HG03469 (cell line): ENCODE measurements at regions not wholly inside any gene's neighbourhood (a gene's known extent, or its start where the extent isn't known, plus 50 kb on each side); places are given as distances from the start of the nearest gene placed in this dataset.

Experiments
- ATAC-seq: cut with Tn5 transposase; IDR thresholded peaks from one replicate; pipeline ENCODE4 v1.9.1; 2021; ENCODE audit warnings: mild to moderate bottlenecking, moderate library complexity, moderate number of reproducible peaks; ENCODE audit not compliant: unreplicated experiment

DNA sequence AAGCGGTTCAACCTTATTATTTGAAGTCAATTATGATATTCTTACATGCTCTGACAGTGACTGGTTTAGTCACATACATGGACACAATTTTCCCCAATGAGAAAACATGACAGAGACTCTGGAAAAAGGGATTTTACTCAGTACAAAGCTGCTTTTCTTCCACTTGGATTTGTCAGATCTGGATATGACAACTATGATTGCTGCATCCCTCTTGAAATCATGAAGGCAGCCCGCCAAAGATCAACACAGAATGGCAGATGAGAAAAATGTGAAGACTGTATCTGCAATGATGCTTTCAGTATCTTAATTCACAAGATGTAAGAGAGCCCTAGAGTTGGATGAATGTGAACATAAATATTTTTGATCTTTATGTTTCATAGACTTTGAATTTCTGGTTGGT is 439.6 kb downstream of the CDH8 start:
- no peak for ATAC-seq

DNA sequence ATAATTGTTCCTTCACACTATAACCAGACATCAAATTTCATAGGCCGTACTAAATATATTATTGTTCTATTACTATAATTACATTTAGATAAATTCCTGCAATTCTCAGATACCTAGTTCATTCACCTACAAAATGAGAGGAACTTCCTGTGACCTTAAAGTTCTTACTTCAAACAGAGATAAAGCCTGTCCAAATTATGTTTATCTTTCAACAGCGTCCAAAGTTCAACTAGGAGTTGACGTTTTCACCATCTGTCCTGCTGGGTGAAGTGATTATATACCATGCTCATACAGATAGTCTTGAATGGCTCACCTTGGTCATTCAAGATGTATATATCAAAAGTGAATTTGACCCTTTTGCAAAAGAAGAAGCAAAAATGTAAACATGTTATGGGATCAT is 440.6 kb downstream of the CDH8 start:
- no peak for ATAC-seq

DNA sequence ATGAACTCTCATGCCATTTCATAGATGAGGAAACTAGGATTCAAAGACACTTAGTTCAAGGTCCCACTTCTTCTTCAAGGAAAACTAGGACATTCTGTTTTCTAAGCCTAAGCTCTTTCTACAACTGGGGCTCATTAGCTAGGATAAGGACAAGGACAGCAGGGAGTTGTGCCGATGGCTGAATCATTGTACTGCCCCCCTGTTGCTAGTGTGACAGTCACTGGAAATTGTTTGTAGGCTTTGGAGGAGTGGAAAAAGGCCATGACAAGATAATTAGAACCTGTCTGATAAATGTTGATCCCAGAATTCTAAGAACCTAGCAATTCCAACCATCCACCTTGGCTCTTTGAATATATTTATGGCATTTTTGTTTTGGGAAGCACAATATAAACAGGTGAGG is 445.7 kb downstream of the CDH8 start:
- ATAC-seq: no peak

DNA sequence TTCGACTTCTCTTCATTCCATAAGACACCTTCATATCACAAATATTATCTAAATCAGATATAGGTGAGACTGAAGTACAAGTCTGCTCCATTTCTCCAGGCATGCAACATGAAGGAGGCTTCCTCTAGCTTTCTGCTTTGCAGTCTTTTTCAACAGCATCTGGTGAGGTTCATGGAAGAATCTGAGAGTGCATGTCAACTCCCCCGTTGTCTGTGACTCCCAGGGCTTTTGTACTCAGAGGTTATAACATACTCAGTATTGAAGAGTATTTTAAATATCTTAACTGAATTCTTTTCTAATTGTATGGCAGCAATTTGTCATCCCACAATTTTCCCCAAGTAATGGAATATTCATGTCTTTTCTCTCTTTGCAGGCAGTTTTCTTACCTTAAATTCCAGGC is 448.7 kb downstream of the CDH8 start:
- ATAC-seq: no peak

DNA sequence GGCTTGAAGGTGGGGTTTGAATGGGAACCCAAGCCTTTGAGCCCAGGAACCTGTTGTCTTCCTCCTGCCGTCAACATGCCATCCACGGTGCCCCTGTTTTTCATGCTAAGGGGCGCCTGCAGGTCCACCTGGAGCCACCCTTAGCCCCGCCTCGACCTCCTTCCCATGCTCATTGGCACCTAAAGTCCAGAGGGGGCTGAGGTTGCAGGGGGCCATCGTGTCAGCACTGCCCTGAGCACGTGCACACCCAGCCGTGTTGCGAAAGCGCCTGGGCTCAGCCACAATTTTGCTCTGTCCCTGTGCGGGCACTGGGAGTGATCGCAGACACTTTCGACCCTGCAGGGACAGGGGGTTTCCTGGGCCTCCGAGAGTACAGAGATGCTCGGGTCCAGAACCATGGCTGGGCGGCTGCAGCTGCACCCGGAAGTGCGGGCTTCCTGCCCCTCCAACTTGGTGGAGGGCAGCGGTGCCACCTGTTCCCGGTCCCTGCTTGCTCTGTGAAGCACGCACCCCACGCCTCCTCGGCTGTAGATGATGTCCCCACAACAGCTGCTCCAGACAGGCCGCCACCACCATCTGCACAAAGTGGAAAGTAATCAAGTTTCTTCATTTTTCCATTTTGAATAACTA is 454.7 kb downstream of the CDH8 start:
- ATAC-seq: no peak

DNA sequence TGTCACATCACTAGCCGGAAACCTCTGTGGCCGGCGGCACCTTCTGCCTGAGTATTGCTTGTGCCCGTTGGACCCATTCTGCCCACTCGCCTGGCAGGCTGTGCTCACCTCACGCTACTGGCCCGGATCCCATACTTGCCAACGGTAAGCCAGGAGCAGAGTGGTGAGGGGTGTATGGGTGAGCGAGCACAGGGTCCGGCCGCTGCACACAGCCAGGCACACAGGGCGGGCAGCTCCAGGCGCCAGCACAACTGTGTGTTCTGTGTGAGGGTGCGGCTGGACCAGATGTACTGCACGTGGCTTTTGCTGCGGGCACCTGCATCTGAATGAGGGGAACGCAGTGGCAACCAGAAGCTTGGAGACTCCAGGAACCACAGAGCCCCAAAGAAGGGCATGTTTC is 455.7 kb downstream of the CDH8 start:
- ATAC-seq: no peak

DNA sequence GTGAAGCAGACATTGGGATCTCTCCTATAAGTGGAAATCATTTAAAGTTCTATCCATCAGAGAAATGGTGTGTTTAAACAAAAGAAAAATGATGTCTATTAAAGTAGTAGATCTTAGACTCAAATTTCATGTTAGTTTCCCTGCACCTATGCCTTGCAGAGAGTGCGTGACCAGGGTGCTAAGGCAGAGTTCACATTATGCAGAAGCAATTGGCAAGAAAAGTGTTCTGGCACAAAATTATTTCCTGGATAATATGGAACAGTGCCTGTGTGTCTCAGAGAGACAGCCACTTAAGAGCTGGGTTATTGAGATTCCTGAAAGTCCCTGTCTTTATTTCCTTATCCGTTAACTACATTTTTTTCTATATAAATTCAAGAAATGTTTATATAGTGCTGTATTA is 457.0 kb downstream of the CDH8 start:
- no peak for ATAC-seq

DNA sequence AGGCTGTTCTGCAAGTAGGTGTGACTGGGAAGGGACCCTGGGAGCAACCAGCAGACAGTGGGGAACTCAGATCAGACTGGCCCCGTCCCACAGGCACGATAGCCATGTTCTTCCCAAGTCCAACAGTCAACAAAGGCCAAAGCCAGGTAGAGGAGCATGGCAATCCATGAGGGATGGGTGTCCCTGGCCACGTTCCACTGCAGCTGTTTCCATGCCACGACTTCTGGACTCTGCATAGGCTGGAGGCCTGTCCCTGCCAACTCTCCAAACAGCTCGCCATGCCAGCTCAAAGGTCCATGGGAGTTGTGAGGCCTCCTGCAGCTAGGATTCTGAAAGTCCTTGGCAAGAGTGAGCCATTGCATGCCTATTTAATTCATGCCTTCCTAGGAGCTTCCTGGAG is 459.8 kb downstream of the CDH8 start:
- no peak for ATAC-seq

DNA sequence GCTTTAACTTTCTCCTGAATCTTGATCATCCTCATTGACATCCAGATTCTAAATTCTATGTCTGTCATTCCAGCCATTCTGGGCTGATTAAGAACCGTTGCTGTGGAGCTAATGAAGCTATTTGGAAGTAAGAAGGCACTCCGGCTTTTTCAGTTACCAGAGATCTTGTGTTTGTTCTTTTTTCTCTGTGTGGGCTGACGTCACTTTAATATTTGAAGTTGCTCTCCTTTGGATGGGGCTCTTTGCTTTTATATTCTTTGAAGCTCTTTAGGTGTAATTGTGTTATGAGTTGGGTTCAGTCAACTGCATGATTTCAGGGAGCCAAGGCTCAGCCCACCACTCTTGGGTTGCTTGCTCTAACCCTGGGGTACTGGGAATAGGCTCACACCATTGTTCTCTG is 460.6 kb downstream of the CDH8 start:
- ATAC-seq: no peak

DNA sequence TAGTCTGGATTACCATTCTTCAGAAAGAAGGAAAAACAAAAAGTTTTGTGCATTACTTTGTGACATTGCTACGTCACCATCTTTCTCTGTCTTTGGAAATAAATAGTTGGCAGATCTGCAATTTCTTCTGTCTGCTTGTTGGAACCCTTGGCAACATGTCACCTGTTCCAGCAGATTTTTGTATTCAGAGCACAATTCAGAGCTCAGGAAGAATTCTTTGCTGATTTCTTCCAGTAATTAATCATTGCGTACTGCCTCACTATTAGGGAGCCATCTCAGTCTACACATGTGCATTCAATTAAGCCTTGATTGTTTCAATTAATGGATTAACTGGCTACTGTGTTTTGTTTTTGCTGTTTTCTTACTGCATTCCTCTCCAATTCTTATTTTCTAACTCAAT is 467.2 kb downstream of the CDH8 start:
- ATAC-seq: no peak

DNA sequence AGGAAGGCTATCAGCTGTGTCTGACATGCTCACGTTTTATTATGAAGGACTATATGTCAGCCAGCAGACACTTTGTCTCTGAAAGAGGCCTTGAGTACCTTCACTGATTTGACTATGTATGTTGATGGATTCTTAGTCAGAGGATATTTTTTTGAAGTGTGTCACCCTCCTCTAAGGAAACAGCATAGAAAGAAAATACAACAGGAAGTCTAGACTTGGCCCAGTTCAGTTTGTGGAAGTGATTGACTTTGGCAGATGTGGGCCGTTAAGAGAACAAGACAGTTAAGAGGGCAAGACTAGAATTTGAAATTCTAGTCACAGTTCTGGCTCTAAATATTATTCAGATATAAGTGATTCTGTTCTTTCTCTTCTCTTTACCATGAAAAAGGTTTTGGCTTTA is 471.5 kb downstream of the CDH8 start:
- ATAC-seq: no peak

DNA sequence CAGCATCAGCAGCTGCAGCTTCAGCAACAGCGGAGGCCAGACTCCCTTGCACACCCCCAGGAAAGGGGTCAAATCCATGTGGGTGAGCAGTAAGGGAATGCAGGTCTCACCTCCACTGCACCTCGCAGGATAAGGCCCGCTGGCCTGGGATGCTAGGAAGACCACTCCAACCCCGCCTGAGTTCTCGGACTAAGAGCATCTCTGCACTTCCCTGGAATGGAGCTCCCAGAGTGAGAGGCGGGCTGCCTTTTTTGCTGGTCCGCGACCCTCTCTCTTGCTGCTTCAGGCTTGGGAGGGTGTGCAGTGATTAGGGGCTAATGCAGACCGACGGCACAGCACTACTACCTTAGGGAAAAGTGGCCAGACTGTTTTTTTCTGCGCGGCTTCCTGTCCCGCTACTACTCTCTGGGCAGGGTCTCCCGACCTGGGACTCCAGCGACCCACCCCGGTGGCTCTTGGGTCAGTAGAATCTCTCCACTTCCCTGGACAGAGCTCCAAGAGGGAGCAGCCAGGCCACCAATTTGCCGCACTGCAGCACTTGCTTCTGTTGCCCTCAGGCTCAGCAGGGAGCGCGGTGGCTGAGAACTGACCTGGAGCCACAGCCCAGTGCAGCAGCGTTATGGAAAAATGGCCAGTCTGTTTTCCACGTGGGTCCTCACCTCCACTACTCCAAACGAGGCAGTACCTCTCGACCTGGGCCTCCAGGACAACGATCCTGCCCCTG is 480.4 kb downstream of the CDH8 start:
- no peak for ATAC-seq

DNA sequence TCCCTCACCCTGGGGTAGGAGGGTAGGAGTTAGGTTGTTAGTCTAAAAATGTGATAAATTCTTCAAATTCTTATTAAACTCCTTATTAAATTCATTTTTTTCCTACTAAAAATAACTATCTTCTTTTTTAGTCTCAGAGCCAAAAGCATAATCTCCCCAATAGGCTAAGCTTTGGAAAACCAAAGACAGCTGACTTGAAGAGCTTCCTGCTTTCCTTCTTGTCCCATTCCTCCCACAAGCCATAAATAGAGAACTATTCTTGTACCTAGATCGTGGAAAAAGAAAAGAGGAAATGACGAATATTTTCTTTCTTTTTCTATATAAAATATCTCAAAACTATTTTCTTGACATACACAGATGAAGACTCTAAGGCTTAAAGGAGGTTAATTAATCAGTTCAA is 486.9 kb downstream of the CDH8 start:
- no peak for ATAC-seq

DNA sequence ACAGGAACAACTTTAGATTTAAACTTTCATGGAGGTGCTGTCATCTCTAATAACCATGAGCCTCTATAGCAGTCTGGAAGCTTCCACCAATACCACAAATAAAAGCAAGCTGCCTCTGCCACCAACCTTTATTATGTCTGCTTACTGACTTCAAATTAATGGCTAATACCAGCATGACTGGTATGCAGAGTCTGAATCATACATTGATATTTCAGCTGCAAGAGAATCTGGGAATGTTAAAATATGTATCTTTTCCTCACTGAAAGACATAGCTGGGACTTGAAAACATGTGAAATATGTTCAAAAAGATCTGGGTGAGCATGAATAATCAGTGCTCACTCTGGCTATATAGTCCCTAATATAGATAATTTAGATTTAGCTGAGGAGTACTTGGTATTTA is 488.6 kb downstream of the CDH8 start:
- ATAC-seq: no peak

DNA sequence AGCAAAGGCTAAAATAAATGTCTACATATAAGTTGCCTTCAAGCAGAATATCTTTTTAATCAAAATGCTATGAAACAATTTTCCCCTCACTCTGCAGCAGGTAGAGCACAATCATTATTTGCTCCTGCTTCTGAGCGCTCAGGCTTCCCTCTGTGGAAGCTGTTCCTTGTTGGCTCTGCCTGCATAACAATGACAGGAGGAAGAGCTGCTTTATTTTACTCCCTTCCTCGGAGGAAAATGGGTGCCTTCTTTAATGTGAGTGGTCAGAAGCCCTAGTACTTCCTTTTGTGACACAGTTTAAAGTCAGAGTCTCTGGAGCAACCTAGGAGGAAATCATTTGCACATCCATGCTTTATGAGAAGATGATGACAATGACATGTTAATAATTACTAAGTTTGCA is 492.1 kb downstream of the CDH8 start:
- ATAC-seq: no peak

DNA sequence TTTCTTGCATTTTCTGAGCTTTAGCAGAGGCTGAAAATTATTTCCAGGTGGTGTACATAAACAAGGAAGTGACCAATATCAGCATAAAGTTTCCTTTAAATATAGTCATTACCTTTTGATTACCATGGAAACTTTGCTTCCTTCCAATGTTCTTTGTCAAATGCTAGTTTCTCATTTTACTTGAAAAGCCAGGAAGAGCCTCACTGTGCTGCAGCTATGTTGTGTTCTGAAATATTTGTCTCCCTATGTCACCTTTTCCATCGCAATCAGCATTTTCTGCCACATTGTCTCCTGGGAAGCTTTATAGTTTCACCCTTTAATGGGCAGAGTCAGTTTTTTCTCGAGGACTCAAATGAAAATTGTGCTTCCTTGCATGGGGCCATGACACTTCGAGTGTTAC is 496.0 kb downstream of the CDH8 start:
- ATAC-seq: no peak

DNA sequence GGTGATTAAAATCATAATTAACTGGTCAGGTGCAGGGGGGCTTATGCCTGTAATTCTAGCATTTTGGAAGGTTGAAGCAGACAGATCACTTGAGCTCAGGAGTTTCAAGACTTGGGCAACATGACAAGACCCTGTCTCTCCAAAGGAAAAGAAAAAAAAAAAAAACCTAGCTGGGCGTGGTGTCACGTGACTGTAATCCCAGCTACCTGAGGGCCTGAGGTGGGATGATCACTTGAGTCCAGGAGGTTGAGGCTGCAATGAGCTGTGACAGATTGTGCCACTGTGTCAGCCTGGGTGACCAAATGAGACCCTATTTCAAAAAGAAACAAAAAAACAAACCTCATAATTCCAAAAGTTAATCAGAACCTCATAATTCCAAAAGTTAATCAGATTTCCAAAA is 505.5 kb downstream of the CDH8 start:
- no peak for ATAC-seq

DNA sequence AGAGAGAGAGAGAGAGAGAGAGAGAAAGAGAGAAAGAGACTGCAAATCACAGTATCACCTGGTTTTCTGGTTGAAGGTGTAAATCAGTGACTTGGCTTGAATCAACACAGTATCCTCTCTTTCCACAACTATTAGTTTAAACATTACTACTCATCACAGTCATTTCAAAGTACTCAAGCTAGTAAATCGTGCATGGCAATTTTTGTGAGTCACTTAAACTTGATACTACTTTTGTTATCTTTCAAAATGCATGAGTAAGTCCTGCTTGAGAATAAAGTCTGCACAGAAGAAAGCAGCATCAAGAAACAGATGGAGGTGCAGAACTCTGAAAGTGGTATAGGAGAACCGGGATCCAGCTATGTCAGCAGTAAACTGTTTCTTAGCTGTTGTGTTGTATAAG is 535.4 kb downstream of the CDH8 start:
- no peak for ATAC-seq

DNA sequence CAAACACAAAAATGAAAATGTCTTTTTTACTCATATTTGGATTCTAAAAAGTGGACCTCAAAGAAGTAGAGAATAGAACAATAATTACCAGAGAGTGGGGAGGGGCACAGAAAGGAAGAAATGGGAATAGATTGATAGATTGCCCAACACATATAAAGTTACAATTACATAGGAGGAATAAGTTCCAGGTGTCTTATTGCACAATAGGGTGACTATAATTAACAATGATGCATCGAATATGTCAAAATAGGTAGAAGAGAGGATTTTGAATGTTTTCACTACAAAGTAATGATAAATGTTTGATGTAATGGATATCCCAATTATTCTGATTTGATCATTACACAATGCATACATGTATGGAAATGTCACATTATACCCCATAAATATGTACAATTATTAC is 556.0 kb downstream of the CDH8 start:
- no peak for ATAC-seq

DNA sequence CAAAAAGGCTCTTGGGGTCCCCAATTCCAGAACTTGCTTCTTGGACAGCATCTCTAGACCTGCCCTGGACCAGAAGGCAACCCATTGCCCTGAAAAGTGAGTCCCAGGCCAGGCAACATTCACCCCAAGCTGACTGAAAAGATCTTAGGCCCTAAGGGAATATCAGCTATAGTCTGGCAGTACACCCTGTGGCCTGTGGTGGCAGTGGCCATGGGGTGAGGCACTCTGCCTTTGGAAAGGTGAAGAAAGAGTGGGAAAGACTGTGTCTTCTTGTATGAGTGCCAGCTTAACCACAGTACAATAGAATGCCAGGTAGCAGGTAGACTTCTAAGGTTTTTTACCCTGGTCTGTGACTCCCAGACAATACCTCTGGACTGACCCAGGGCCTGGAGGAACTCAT is 564.5 kb downstream of the CDH8 start:
- no peak for ATAC-seq

DNA sequence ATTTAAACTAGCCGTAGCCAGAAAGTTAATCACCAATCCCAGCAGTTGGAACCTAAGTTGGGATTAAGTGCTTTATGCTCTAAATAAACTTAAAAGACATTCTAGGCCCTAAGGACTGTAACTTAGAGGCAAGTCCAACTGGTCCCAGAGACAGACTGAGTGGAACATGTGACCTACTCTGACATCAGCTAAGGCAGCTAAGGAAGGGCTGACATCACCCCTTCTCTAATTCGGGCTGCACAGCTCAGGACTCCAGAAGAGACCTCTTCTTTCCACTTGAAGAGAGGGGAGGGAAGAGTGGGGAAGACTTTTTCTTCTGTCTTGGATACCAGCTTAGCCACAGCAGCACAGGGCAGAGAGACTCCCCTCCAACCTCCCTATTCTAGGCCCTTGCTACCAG is 565.2 kb downstream of the CDH8 start:
- ATAC-seq: no peak

DNA sequence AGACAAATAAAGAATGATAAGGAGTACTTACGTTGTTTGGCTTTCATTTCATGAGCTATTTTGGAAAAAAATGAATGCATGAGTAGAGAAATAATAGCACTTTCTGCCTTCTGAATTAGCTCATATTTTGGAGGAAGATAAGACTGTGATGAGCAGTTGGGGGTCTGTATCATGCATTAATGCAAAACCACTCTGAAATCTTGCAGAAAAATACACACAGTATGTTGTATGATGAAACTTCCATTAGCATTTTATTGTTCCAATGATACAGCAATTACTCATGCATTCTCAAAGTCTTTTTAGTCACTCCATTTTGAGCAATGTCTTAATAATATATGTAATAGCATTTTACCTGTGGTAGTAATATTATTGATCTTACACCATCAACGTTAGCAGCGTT is 571.0 kb downstream of the CDH8 start:
- ATAC-seq: no peak

DNA sequence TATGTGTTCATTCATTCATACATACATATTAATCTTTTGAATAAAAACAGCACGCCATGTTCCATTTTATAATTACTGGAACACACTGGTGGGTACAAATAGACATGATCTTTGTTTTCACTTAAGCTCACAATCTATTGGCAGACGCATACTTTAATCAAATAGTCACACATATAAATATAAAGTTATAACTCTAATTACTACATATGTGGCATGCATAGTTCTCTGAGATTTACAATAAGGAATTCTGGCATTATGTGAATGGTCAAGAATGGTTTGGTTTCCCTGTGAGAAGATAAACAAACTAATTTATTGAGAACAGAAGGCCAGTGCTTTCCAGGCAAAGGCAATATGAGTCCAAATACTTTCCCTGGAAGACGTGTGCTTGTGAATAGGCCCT is 576.2 kb downstream of the CDH8 start:
- ATAC-seq: no peak
